Panc1 (cell line): ENCODE measurements at regions not wholly inside any gene's neighbourhood (a gene's known extent, or its start where the extent isn't known, plus 50 kb on each side); places are given as distances from the start of the nearest gene placed in this dataset.

Experiments used
- TF ChIP-seq, protein P1 (sequence below): fragments of 450-650 bp; IDR thresholded peaks from 2 replicates; pipeline ENCODE4 v1.5.1; 2017; ENCODE audit warnings: mild to moderate bottlenecking
- TF ChIP-seq, protein P2 (sequence below), 2 experiments: IDR thresholded peaks; 2 replicates each; pipeline ENCODE4 v1.6.1; 2011 to 2012; ENCODE audit warnings: low read depth in 2 of 2, control low read depth in 1 of 2, low read length in 1 of 2, mild to moderate bottlenecking in 1 of 2, moderate library complexity in 1 of 2; ENCODE audit not compliant: insufficient read depth in 1 of 2

- TF ChIP-seq, protein P1, sequence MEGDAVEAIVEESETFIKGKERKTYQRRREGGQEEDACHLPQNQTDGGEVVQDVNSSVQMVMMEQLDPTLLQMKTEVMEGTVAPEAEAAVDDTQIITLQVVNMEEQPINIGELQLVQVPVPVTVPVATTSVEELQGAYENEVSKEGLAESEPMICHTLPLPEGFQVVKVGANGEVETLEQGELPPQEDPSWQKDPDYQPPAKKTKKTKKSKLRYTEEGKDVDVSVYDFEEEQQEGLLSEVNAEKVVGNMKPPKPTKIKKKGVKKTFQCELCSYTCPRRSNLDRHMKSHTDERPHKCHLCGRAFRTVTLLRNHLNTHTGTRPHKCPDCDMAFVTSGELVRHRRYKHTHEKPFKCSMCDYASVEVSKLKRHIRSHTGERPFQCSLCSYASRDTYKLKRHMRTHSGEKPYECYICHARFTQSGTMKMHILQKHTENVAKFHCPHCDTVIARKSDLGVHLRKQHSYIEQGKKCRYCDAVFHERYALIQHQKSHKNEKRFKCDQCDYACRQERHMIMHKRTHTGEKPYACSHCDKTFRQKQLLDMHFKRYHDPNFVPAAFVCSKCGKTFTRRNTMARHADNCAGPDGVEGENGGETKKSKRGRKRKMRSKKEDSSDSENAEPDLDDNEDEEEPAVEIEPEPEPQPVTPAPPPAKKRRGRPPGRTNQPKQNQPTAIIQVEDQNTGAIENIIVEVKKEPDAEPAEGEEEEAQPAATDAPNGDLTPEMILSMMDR = no peak
- TF ChIP-seq, protein P2, sequence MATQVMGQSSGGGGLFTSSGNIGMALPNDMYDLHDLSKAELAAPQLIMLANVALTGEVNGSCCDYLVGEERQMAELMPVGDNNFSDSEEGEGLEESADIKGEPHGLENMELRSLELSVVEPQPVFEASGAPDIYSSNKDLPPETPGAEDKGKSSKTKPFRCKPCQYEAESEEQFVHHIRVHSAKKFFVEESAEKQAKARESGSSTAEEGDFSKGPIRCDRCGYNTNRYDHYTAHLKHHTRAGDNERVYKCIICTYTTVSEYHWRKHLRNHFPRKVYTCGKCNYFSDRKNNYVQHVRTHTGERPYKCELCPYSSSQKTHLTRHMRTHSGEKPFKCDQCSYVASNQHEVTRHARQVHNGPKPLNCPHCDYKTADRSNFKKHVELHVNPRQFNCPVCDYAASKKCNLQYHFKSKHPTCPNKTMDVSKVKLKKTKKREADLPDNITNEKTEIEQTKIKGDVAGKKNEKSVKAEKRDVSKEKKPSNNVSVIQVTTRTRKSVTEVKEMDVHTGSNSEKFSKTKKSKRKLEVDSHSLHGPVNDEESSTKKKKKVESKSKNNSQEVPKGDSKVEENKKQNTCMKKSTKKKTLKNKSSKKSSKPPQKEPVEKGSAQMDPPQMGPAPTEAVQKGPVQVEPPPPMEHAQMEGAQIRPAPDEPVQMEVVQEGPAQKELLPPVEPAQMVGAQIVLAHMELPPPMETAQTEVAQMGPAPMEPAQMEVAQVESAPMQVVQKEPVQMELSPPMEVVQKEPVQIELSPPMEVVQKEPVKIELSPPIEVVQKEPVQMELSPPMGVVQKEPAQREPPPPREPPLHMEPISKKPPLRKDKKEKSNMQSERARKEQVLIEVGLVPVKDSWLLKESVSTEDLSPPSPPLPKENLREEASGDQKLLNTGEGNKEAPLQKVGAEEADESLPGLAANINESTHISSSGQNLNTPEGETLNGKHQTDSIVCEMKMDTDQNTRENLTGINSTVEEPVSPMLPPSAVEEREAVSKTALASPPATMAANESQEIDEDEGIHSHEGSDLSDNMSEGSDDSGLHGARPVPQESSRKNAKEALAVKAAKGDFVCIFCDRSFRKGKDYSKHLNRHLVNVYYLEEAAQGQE (IDR thresholded peaks at IDR 0.05; ENCODE audit: insufficient read depth in 1 of 2, low read depth in 2 of 2, low read length in 1 of 2) = no peak
Observed at GRCh38 chr16:26554030-26554429, 512.7 kb upstream of the C16orf82 start.
